ENCODE measurements at regions not wholly inside any gene's neighbourhood (a gene's known extent, or its start where the extent isn't known, plus 50 kb on each side); places are given as distances from the start of the nearest gene placed in this dataset.

GRCh38 chr2:147017951-147018645, 826.7 kb upstream of the ACVR2A start:
- no peak overlapping the region for H3K18ac ChIP-seq (ENCODE audit: low read depth in 1 of 2, low read length in 2 of 2)
- H3K4ac ChIP-seq (ENCODE audit: low read depth in 1 of 2, low read length in 2 of 2): no peak overlapping the region
- no peak overlapping the region for H2BK5ac ChIP-seq (ENCODE audit: low read depth, low read length, poor library complexity, severe bottlenecking)
- H3K36me3 ChIP-seq (ENCODE audit: control insufficient read depth in 1 of 2, insufficient read depth in 2 of 2, low read depth in 1 of 2, low read length in 2 of 2): no peaks in the 10 kb centered on the region
- H3K9me3 ChIP-seq (ENCODE audit: control insufficient read depth, low read length): peaks cover 9% of the 10 kb centered on the region
- 93% methylated on average over 4 of the region's 6 CpGs for WGBS
- H2AFZ ChIP-seq (ENCODE audit: low read depth, low read length): no peak overlapping the region
- H2BK15ac ChIP-seq (ENCODE audit: low read depth, poor library complexity, severe bottlenecking): no peak overlapping the region
- H2BK12ac ChIP-seq (ENCODE audit: low read length in 2 of 2): no peak overlapping the region
- H3K14ac ChIP-seq (ENCODE audit: low read length in 2 of 2): no peak overlapping the region
- no peak overlapping the region for H4K91ac ChIP-seq (ENCODE audit: low read length)
- no peak overlapping the region for H3K4me3 ChIP-seq (ENCODE audit: insufficient read depth in 1 of 2, low read depth in 1 of 2, low read length in 2 of 2)
- no peak overlapping the region for H3K9ac ChIP-seq (ENCODE audit: low read length)
- H3K4me1 ChIP-seq (ENCODE audit: control insufficient read depth, insufficient read depth, low read depth, low read length): no peaks in the 10 kb centered on the region
- H4K8ac ChIP-seq (ENCODE audit: low read length): no peak overlapping the region
- no peaks in the 10 kb centered on the region for H3K79me1 ChIP-seq (replicated peaks; ENCODE audit: low read length, poor library complexity, severe bottlenecking)
- no peak overlapping the region for H3K4me2 ChIP-seq (ENCODE audit: low read length, poor library complexity, severe bottlenecking)
- DNase-seq: no peak
- no peaks in the 10 kb centered on the region for H3K27me3 ChIP-seq (ENCODE audit: control insufficient read depth in 1 of 2, insufficient read depth in 1 of 2, low read length in 2 of 2)
- no peak overlapping the region for H3K27ac ChIP-seq (ENCODE audit: low read length, poor library complexity, severe bottlenecking)
- no peak overlapping the region for H3K23ac ChIP-seq (ENCODE audit: low read length in 2 of 2)
- H2AK5ac ChIP-seq (ENCODE audit: low read length, severe bottlenecking): no peak overlapping the region
- no peak overlapping the region for H2BK120ac ChIP-seq (ENCODE audit: low read depth, low read length)

- WGBS: no CpG with 5 or more reads among the region's 1 CpG
- no peak overlapping the region for H3K4me3 ChIP-seq (ENCODE audit: insufficient read depth in 1 of 2, low read depth in 1 of 2, low read length in 2 of 2)
- H2AK5ac ChIP-seq (ENCODE audit: low read length, severe bottlenecking): no peak overlapping the region
- H3K18ac ChIP-seq (ENCODE audit: low read depth in 1 of 2, low read length in 2 of 2): no peak overlapping the region
- H2BK15ac ChIP-seq (ENCODE audit: low read depth, poor library complexity, severe bottlenecking): no peak overlapping the region
- no peak overlapping the region for H3K23ac ChIP-seq (ENCODE audit: low read length in 2 of 2)
- no peaks in the 10 kb centered on the region for H3K79me1 ChIP-seq (replicated peaks; ENCODE audit: low read length, poor library complexity, severe bottlenecking)
- no peak overlapping the region for H4K91ac ChIP-seq (ENCODE audit: low read length)
- H2AFZ ChIP-seq (ENCODE audit: low read depth, low read length): no peak overlapping the region
- no peak overlapping the region for H3K4ac ChIP-seq (ENCODE audit: low read depth in 1 of 2, low read length in 2 of 2)
- H2BK5ac ChIP-seq (ENCODE audit: low read depth, low read length, poor library complexity, severe bottlenecking): no peak overlapping the region
- no peak overlapping the region for H3K9ac ChIP-seq (ENCODE audit: low read length)
- H3K36me3 ChIP-seq (ENCODE audit: control insufficient read depth in 1 of 2, insufficient read depth in 2 of 2, low read depth in 1 of 2, low read length in 2 of 2): no peaks in the 10 kb centered on the region
- no peak overlapping the region for H2BK12ac ChIP-seq (ENCODE audit: low read length in 2 of 2)
- H3K9me3 ChIP-seq (ENCODE audit: control insufficient read depth, low read length): no peaks in the 10 kb centered on the region
- DNase-seq: no peak
- H4K8ac ChIP-seq (ENCODE audit: low read length): no peak overlapping the region
- H3K4me1 ChIP-seq (ENCODE audit: control insufficient read depth, insufficient read depth, low read depth, low read length): no peaks in the 10 kb centered on the region
- H3K14ac ChIP-seq (ENCODE audit: low read length in 2 of 2): no peak overlapping the region
- H3K4me2 ChIP-seq (ENCODE audit: low read length, poor library complexity, severe bottlenecking): no peak overlapping the region
- no peak overlapping the region for H2BK120ac ChIP-seq (ENCODE audit: low read depth, low read length)
- H3K27ac ChIP-seq (ENCODE audit: low read length, poor library complexity, severe bottlenecking): no peak overlapping the region
- no peaks in the 10 kb centered on the region for H3K27me3 ChIP-seq (ENCODE audit: control insufficient read depth in 1 of 2, insufficient read depth in 1 of 2, low read length in 2 of 2)
Measured at GRCh38 chr2:147016181-147016580, 828.6 kb upstream of the ACVR2A start.

GRCh38 chr2:147015591-147015990, 829.2 kb upstream of the ACVR2A start:
- H2BK120ac ChIP-seq (ENCODE audit: low read depth, low read length): no peak overlapping the region
- H2BK5ac ChIP-seq (ENCODE audit: low read depth, low read length, poor library complexity, severe bottlenecking): no peak overlapping the region
- H2AFZ ChIP-seq (ENCODE audit: low read depth, low read length): no peak overlapping the region
- no peak overlapping the region for H2BK15ac ChIP-seq (ENCODE audit: low read depth, poor library complexity, severe bottlenecking)
- H2AK5ac ChIP-seq (ENCODE audit: low read length, severe bottlenecking): no peak overlapping the region
- H3K9me3 ChIP-seq (ENCODE audit: control insufficient read depth, low read length): no peaks in the 10 kb centered on the region
- no peak overlapping the region for H4K8ac ChIP-seq (ENCODE audit: low read length)
- H3K18ac ChIP-seq (ENCODE audit: low read depth in 1 of 2, low read length in 2 of 2): no peak overlapping the region
- no peak overlapping the region for H3K4ac ChIP-seq (ENCODE audit: low read depth in 1 of 2, low read length in 2 of 2)
- no peaks in the 10 kb centered on the region for H3K27me3 ChIP-seq (ENCODE audit: control insufficient read depth in 1 of 2, insufficient read depth in 1 of 2, low read length in 2 of 2)
- H3K27ac ChIP-seq (ENCODE audit: low read length, poor library complexity, severe bottlenecking): no peak overlapping the region
- no peak overlapping the region for H3K4me2 ChIP-seq (ENCODE audit: low read length, poor library complexity, severe bottlenecking)
- no CpG with 5 or more reads among the region's 1 CpG for WGBS
- no peak overlapping the region for H3K9ac ChIP-seq (ENCODE audit: low read length)
- no peak overlapping the region for H2BK12ac ChIP-seq (ENCODE audit: low read length in 2 of 2)
- no peaks in the 10 kb centered on the region for H3K4me1 ChIP-seq (ENCODE audit: control insufficient read depth, insufficient read depth, low read depth, low read length)
- no peaks in the 10 kb centered on the region for H3K79me1 ChIP-seq (replicated peaks; ENCODE audit: low read length, poor library complexity, severe bottlenecking)
- no peak for DNase-seq
- H3K36me3 ChIP-seq (ENCODE audit: control insufficient read depth in 1 of 2, insufficient read depth in 2 of 2, low read depth in 1 of 2, low read length in 2 of 2): no peaks in the 10 kb centered on the region
- no peak overlapping the region for H3K4me3 ChIP-seq (ENCODE audit: insufficient read depth in 1 of 2, low read depth in 1 of 2, low read length in 2 of 2)
- no peak overlapping the region for H3K23ac ChIP-seq (ENCODE audit: low read length in 2 of 2)
- H3K14ac ChIP-seq (ENCODE audit: low read length in 2 of 2): no peak overlapping the region
- no peak overlapping the region for H4K91ac ChIP-seq (ENCODE audit: low read length)

- H3K79me1 ChIP-seq (replicated peaks; ENCODE audit: low read length, poor library complexity, severe bottlenecking): no peaks in the 10 kb centered on the region
- H3K4ac ChIP-seq (ENCODE audit: low read depth in 1 of 2, low read length in 2 of 2): no peak overlapping the region
- H3K14ac ChIP-seq (ENCODE audit: low read length in 2 of 2): no peak overlapping the region
- no peak overlapping the region for H3K23ac ChIP-seq (ENCODE audit: low read length in 2 of 2)
- H3K9ac ChIP-seq (ENCODE audit: low read length): no peak overlapping the region
- no peak overlapping the region for H4K91ac ChIP-seq (ENCODE audit: low read length)
- H2BK5ac ChIP-seq (ENCODE audit: low read depth, low read length, poor library complexity, severe bottlenecking): no peak overlapping the region
- DNase-seq: no peak
- no peak overlapping the region for H2BK15ac ChIP-seq (ENCODE audit: low read depth, poor library complexity, severe bottlenecking)
- no peaks in the 10 kb centered on the region for H3K4me1 ChIP-seq (ENCODE audit: control insufficient read depth, insufficient read depth, low read depth, low read length)
- no peak overlapping the region for H3K4me2 ChIP-seq (ENCODE audit: low read length, poor library complexity, severe bottlenecking)
- H3K18ac ChIP-seq (ENCODE audit: low read depth in 1 of 2, low read length in 2 of 2): no peak overlapping the region
- H3K27me3 ChIP-seq (ENCODE audit: control insufficient read depth in 1 of 2, insufficient read depth in 1 of 2, low read length in 2 of 2): no peaks in the 10 kb centered on the region
- H3K9me3 ChIP-seq (ENCODE audit: control insufficient read depth, low read length): no peaks in the 10 kb centered on the region
- no peak overlapping the region for H2AK5ac ChIP-seq (ENCODE audit: low read length, severe bottlenecking)
- no peak overlapping the region for H2BK120ac ChIP-seq (ENCODE audit: low read depth, low read length)
- H3K27ac ChIP-seq (ENCODE audit: low read length, poor library complexity, severe bottlenecking): no peak overlapping the region
- H4K8ac ChIP-seq (ENCODE audit: low read length): no peak overlapping the region
- H2AFZ ChIP-seq (ENCODE audit: low read depth, low read length): no peak overlapping the region
- H3K36me3 ChIP-seq (ENCODE audit: control insufficient read depth in 1 of 2, insufficient read depth in 2 of 2, low read depth in 1 of 2, low read length in 2 of 2): no peaks in the 10 kb centered on the region
- no peak overlapping the region for H2BK12ac ChIP-seq (ENCODE audit: low read length in 2 of 2)
- H3K4me3 ChIP-seq (ENCODE audit: insufficient read depth in 1 of 2, low read depth in 1 of 2, low read length in 2 of 2): no peak overlapping the region
Measured at GRCh38 chr2:147013696-147014392, 831.0 kb upstream of the ACVR2A start.
